Caco-2 (cell line): ENCODE measurements at regions not wholly inside any gene's neighbourhood (a gene's known extent, or its start where the extent isn't known, plus 50 kb on each side); places are given as distances from the start of the nearest gene placed in this dataset.

Source experiments
- BruUV-seq: library from RNA; stranded (reverse); fragments of 400-500 nt; replicated peaks from 2 replicates; lab custom pipeline; 2021; lab: Mats Ljungman, UMichigan
- CTCF ChIA-PET: fragments of 300-600 bp; sonication (Branson Sonifier 250); formaldehyde crosslinking; loops from one replicate; lab custom pipeline; 2022; ENCODE audit warnings: antibody characterized with exemption; lab: Charles Lee
- POLR2A ChIA-PET: fragments of 300-600 bp; sonication (Branson Sonifier 250); formaldehyde crosslinking; loops from one replicate; lab custom pipeline; 2022; ENCODE audit warnings: antibody characterized with exemption; lab: Charles Lee
- DNase-seq, 2 experiments: peaks; one replicate each; pipeline versions ENCODE4 v3.0.0 to v3.0.0-alpha.2; 2020 to 2022
- H3K27me3 ChIP-seq: replicated peaks from 2 replicates; pipeline ENCODE4 v1.6.0; 2011; ENCODE audit warnings: low read length; ENCODE audit not compliant: control insufficient read depth, insufficient read depth
- H3K36me3 ChIP-seq: 2 replicates; pipeline ENCODE4 v1.5.1; 2011; ENCODE audit warnings: low read length; ENCODE audit not compliant: control insufficient read depth, insufficient read depth
- H3K4me1 ChIP-seq: fragments of 250-450 bp; sonication (Bioruptor Pico); 2 replicates; pipeline ENCODE4 v1.5.1; 2020; ENCODE audit warnings: mild to moderate bottlenecking
- H3K4me3 ChIP-seq: 2 replicates; pipeline ENCODE4 v1.5.1; 2011; ENCODE audit warnings: low read depth, mild to moderate bottlenecking, control low read depth, low read length
- H3K9me3 ChIP-seq: fragments of 250-450 bp; sonication (Bioruptor Pico); 2 replicates; pipeline ENCODE4 v1.5.1; 2020; ENCODE audit warnings: mild to moderate bottlenecking, moderate library complexity
- H3K27ac Mint-ChIP-seq: one replicate; pipeline ENCODE4 v1.8.0; 2022; ENCODE audit warnings: mixed read lengths; ENCODE audit not compliant: unreplicated experiment
- H3K27me3 Mint-ChIP-seq: one replicate; pipeline ENCODE4 v1.8.0; 2022; ENCODE audit warnings: mixed read lengths; ENCODE audit not compliant: insufficient read depth, unreplicated experiment
- H3K36me3 Mint-ChIP-seq: one replicate; pipeline ENCODE4 v1.8.0; 2022; ENCODE audit warnings: mild to moderate bottlenecking, mixed read lengths; ENCODE audit not compliant: insufficient read depth, unreplicated experiment
- H3K4me1 Mint-ChIP-seq: one replicate; pipeline ENCODE4 v1.8.0; 2022; ENCODE audit warnings: low read depth, mixed read lengths; ENCODE audit not compliant: unreplicated experiment
- H3K4me3 Mint-ChIP-seq: one replicate; pipeline ENCODE4 v1.8.0; 2022; ENCODE audit warnings: mild to moderate bottlenecking, moderate library complexity, mixed read lengths; ENCODE audit not compliant: unreplicated experiment
- H3K9me3 Mint-ChIP-seq: one replicate; pipeline ENCODE4 v1.8.0; 2022; ENCODE audit warnings: mixed read lengths; ENCODE audit not compliant: unreplicated experiment
- CTCF ChIP-seq, 2 experiments: fragments of 200-600 bp in 1 of 2; IDR thresholded peaks; 1 replicate in 1 of 2; 2 replicates in 1 of 2; pipeline versions ENCODE4 v1.5.1 to v1.8.0; 2011 to 2022; ENCODE audit warnings: antibody characterized with exemption in 1 of 2, control low read depth in 1 of 2, inconsistent platforms in 1 of 2, low read depth in 1 of 2, low read length in 1 of 2, mild to moderate bottlenecking in 1 of 2, moderate library complexity in 1 of 2; ENCODE audit not compliant: insufficient read depth in 1 of 2, severe bottlenecking in 1 of 2, unreplicated experiment in 1 of 2
- intact Hi-C: fragments of 100-400 bp; cut with micrococcal nuclease; formaldehyde crosslinking; loops from one replicate; pipeline ENCODE4 v1.10.0; 2022; ENCODE audit not compliant: unreplicated experiment

GRCh38 chr2:43171789-43172188 is 54.6 kb downstream of the ZFP36L2 start:
- ChIA-PET CTCF (no interaction called here), POLR2A (no interaction called here)
- no peak for DNase-seq
- no TSS peak for BruUV-seq
- Histone ChIP-seq H3K36me3 (no peaks in the 10 kb centered on the region; the same call in 1 of the 2 replicates), H3K4me3 (no peak overlapping the region), H3K9me3 (no peaks in the 10 kb centered on the region), H3K4me1 (peaks cover 51% of the 10 kb centered on the region), H3K27me3 (no peaks in the 10 kb centered on the region)
- intact Hi-C loops = no loop called here
- peaks cover 7% of the 10 kb centered on the region for H3K36me3 Mint-ChIP-seq
- TF ChIP-seq CTCF (IDR thresholded peaks at IDR 0.05; ENCODE audit: insufficient read depth in 1 of 2, low read depth in 1 of 2, low read length in 1 of 2, severe bottlenecking in 1 of 2, unreplicated experiment in 1 of 2) = no peak
- no peaks in the 10 kb centered on the region for H3K27me3 Mint-ChIP-seq
- H3K27ac Mint-ChIP-seq = no peak overlapping the region
- H3K4me3 Mint-ChIP-seq = no peak overlapping the region
- no peaks in the 10 kb centered on the region for H3K9me3 Mint-ChIP-seq
- peaks cover 53% of the 10 kb centered on the region for H3K4me1 Mint-ChIP-seq

- no TSS peak for BruUV-seq
- intact Hi-C loops = no loop called here
- H3K4me1 Mint-ChIP-seq = peaks cover 53% of the 10 kb centered on the region
- no peak overlapping the region for H3K4me3 ChIP-seq
- H3K27ac Mint-ChIP-seq = peak overlapping the region; percentile 89
- no peaks in the 10 kb centered on the region; the same call in 1 of the 2 replicates for H3K36me3 ChIP-seq
- H3K9me3 ChIP-seq = no peaks in the 10 kb centered on the region
- peaks cover 54% of the 10 kb centered on the region for H3K4me1 ChIP-seq
- H3K4me3 Mint-ChIP-seq = no peak overlapping the region
- no peak for TF ChIP-seq CTCF (IDR thresholded peaks at IDR 0.05; ENCODE audit: insufficient read depth in 1 of 2, low read depth in 1 of 2, low read length in 1 of 2, severe bottlenecking in 1 of 2, unreplicated experiment in 1 of 2)
- ChIA-PET CTCF (interaction anchor here (0.6 to 1.9 kb wide), 3 partner anchors 24 to 52 kb away, joined by 3 to 6 read pairs (median 4); no protein-coding TSS in a partner anchor), POLR2A (interaction anchor here (0.6 kb wide), 1 partner anchor 24 kb away, joined by 3 read pairs; no protein-coding TSS in a partner anchor)
- H3K9me3 Mint-ChIP-seq = no peaks in the 10 kb centered on the region
- H3K27me3 Mint-ChIP-seq = no peaks in the 10 kb centered on the region
- H3K36me3 Mint-ChIP-seq = peaks cover 7% of the 10 kb centered on the region
- H3K27me3 ChIP-seq = no peaks in the 10 kb centered on the region
- no peak for DNase-seq
Measured at GRCh38 chr2:43170405-43171105, 55.9 kb downstream of the ZFP36L2 start.

GRCh38 chr2:43169987-43170386 is 56.4 kb downstream of the ZFP36L2 start:
- Histone ChIP-seq H3K27me3 (no peaks in the 10 kb centered on the region), H3K9me3 (no peaks in the 10 kb centered on the region), H3K36me3 (no peaks in the 10 kb centered on the region; the same call in 1 of the 2 replicates), H3K4me1 (peaks cover 54% of the 10 kb centered on the region), H3K4me3 (no peak overlapping the region)
- peak; percentile 64 to 67 for TF ChIP-seq CTCF (IDR thresholded peaks at IDR 0.05; ENCODE audit: insufficient read depth in 1 of 2, low read depth in 1 of 2, low read length in 1 of 2, severe bottlenecking in 1 of 2, unreplicated experiment in 1 of 2)
- ChIA-PET POLR2A (interaction anchor here (0.6 kb wide), 1 partner anchor 24 kb away, joined by 3 read pairs; no protein-coding TSS in a partner anchor), CTCF (interaction anchor here (0.6 to 1.9 kb wide), 3 partner anchors 24 to 52 kb away, joined by 3 to 6 read pairs (median 4); no protein-coding TSS in a partner anchor)
- Mint-ChIP-seq H3K27ac (peak overlapping the region; percentile 89), H3K36me3 (peaks cover 7% of the 10 kb centered on the region), H3K4me1 (peaks cover 53% of the 10 kb centered on the region), H3K27me3 (no peaks in the 10 kb centered on the region), H3K4me3 (no peak overlapping the region), H3K9me3 (no peaks in the 10 kb centered on the region)
- no TSS peak for BruUV-seq
- intact Hi-C loops = loop anchor here (10.0 kb wide), 2 partner anchors 225 to 315 kb away; no protein-coding TSS in a partner anchor
- DNase-seq = peak in 1 of 2 experiments; percentile 65
